HG02571 (cell line): ENCODE measurements at regions not wholly inside any gene's neighbourhood (a gene's known extent, or its start where the extent isn't known, plus 50 kb on each side); places are given as distances from the start of the nearest gene placed in this dataset.

Experiments
- ATAC-seq: cut with Tn5 transposase; IDR thresholded peaks from one replicate; pipeline ENCODE4 v1.9.1; 2021; ENCODE audit warnings: mild to moderate bottlenecking, moderate library complexity; ENCODE audit not compliant: unreplicated experiment

- no peak for ATAC-seq
These were observed 398.4 kb upstream of the ID4 start for GRCh38 chr6:19438566-19439353.

DNA sequence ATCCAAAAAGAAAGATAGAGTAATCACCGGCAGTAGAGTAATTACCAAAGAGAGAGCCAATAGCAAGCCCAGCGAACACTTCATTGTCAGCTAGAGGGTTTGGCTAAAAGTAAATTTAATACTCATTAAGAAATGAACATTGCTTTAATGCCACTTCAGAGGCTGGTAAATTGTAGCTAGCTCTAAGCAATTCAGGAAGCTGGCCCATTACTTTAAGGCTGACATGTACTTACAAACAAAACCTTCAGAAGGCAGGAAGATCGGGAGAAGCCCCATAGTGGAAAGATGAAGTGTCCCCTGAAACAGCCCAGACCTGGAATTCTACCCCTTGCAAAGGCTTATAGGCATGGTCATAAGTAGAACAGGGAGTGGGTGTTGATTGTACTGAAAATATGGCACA lies 396.6 kb upstream of the ID4 start:
- no peak for ATAC-seq

DNA sequence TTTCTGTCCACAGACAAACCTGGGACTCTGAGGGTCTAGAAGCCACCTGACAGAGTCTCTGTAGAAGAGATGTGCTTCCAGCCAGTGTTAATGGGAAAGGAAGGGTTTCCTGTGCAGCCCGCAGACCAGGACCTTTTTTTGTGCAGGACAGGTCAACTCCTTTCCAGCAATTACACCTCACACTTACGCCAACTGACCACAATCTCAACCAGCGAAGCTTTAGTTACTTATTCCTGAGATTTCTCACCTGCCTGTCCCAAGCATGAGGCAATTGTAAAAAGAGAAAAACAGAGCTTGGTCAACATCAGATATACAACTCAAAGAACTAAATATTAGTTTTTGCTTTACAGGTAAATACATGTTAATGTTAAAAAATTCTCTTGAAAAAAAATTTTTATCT lies 393.8 kb upstream of the ID4 start:
- ATAC-seq = no peak

DNA sequence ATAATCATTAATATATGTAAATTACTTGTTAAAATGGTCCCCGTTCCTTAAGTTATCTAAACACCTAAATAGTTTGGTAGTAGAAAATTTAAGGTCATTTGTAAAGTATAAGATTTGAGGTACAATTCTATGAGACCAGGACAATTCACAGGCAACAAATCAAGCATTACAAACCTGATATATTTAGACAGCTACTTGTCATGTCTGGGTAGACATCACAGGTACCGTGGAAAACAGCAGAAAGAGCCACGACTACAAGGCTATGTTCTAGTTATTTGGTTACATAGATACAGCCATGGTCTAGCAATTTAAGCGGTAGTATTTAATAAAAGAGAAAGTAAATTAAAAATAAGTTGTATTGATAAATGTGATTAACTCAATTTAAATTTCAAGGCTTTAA lies 393.1 kb upstream of the ID4 start:
- no peak for ATAC-seq

DNA sequence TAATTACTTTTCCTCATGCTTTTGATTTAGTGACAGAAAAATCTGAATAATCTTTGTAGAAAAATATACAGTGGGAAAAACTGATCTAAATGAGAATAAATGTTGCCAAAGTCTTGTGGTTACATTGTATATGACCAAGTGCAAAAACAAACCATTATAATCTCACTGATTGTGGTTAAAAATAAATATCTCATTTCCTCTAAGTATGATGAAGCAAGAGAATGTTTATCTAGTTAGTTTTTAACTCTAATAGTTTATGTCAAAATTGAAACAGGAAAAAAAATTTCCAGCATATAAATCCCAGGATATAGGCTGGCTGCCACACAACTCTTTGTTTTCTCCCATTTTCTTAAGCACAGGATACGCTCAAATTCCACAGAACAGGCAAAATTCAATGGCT lies 392.7 kb upstream of the ID4 start:
- no peak for ATAC-seq

DNA sequence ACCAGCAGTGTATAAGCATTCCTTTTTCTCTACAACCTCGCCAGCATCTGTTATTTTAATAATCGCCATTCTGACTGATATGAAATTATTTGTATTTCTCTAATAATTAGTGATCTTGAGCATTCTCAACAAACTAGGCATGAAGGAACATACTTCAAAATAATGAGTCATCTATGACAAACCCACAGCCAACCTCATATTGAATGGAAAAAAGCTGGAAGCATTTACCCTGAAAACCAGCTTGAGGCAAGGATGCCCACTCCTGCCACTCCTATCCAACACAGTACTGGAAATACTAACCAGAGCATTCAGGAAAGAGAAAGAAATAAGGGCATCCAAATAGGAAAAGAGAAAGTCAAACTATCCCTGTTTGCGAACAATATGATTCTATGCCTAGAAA lies 390.6 kb upstream of the ID4 start:
- ATAC-seq = no peak

DNA sequence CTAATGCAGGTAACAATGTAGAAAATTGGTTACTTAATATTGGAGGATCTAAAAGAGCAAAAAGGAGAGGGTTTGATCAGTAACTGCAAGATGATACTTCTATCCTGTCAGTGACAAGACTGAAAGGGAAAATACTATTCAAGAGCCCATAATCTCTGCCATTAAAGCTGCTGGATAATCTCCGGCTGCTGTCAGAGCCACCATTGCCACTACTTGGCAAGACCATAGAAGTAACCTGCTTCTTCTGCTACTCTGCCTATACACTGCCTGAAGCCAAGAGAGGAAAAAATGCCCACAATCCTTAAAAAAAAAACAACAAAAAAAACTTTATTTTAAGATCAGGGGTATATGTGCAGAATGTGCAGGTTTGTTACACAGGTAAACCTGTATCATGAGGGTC lies 386.5 kb upstream of the ID4 start:
- ATAC-seq = no peak

GRCh38 chr6:19452495-19452894 lies 384.7 kb upstream of the ID4 start:
- no peak for ATAC-seq

- no peak for ATAC-seq
These were observed 383.0 kb upstream of the ID4 start for GRCh38 chr6:19454001-19454720.

- no peak for ATAC-seq
These were observed 382.3 kb upstream of the ID4 start for GRCh38 chr6:19454721-19455392.

DNA sequence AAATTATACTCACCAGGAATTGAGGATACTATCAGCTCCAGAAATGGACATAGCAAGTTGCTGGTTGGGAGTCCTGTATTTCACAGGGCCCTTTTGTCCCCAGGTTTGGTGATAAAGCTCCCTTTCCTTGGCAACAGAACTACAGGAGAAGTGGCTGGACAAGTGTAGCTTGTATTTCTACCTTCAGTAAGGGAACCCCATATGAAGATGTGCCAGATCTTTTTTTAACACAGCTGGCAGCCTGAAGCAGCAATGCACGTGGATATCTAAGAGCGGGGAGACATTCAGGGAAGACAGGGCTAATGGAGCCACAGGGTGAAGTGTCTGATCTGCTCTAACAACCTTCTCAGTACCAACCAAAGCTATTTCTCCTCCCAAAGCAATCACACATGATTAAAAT lies 373.9 kb upstream of the ID4 start:
- ATAC-seq = no peak

GRCh38 chr6:19463925-19464324 lies 373.2 kb upstream of the ID4 start:
- ATAC-seq = no peak

- ATAC-seq = no peak
These were observed 371.9 kb upstream of the ID4 start for GRCh38 chr6:19465256-19465655.

DNA sequence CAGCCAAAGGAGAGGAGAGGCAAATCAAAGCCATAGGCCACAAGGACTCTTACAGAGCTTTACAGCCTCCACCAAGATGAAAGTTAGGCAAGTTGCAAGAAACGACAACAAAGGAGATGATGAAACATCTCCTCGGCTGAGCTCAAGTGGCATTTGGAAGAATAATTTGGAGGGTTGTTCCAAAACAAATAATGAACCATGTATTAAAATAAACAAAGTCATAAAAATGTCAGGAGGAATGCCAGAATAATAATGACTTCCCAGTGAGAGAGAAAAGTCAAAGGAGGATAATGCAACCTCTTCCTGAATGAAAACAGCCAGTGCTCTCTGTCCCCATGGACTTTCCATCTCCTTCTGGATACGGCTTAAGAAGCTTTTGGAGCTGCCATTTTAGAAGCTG lies 371.4 kb upstream of the ID4 start:
- ATAC-seq = no peak

DNA sequence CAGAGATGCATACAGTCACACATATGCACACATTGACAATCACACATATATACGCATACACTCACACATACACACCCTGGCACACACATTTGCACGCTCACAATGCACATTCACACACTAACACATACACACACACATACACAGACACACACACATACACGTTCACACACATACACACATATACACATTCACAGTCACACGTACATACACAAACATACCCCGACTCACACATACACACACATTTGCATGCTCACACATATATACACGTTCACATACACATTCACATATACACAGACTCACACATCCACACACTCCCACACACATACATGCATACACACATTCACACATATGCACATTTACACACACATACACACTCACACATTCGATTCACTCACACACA lies 366.8 kb upstream of the ID4 start:
- ATAC-seq = no peak

GRCh38 chr6:19472153-19472552 lies 365.0 kb upstream of the ID4 start:
- ATAC-seq = no peak

- no peak for ATAC-seq
These were observed 364.3 kb upstream of the ID4 start for GRCh38 chr6:19472850-19473249.

GRCh38 chr6:19477563-19477962 lies 359.6 kb upstream of the ID4 start:
- ATAC-seq = no peak

DNA sequence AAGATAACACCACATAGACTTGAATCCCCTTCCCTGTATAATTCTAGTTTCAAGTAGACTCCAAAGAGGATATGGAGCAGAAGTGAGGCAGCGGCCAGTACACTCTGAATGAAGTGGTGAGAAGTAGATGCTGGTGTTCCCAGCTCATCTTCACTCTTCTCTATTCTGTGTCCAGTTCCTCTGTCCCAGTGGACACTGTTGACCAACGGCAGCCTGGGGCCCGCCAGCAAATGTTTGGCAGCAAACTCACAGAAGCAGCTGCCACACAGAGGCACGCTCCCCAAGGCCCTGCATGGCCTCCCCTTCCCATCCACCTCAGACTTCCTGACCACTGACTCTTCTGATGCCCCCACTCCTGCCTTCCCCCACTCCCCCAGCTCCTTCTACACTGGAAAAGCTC lies 358.9 kb upstream of the ID4 start:
- ATAC-seq = no peak

- ATAC-seq = no peak
These were observed 358.2 kb upstream of the ID4 start for GRCh38 chr6:19478992-19479391.

DNA sequence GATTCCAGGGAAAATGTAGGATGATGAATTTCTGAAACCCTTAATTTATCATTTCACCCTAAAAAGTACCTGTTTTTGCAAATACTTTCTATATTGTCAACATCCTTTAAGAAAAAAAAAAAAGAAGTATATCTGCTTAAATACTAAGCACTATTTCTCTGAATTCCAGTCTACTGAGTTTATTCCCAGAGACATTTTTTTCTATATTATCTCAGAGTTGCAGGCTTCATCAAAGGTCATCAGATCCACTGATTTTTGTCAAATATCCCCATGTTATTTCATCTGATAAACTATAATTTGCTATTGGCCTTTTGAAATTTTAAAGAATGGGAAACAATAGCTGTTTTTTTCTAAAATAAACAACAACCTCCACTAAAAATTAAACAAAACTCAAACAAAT lies 357.6 kb upstream of the ID4 start:
- ATAC-seq = no peak
